Astrocyte of the spinal cord (primary cell): ENCODE measurements at regions not wholly inside any gene's neighbourhood (a gene's known extent, or its start where the extent isn't known, plus 50 kb on each side); places are given as distances from the start of the nearest gene placed in this dataset.

ENCODE experiments used
- DNase-seq: peaks from one replicate; pipeline ENCODE4 v3.0.0; 2011; ENCODE audit warnings: low read depth, low spot score
- H3K4me3 ChIP-seq: 2 replicates; pipeline ENCODE4 v1.5.1; 2011; ENCODE audit warnings: low read depth, mild to moderate bottlenecking, low read length, moderate library complexity
- in situ Hi-C: cut with HindIII; loops from 2 replicates; pipeline ENCODE4 v1.10.0; 2017; ENCODE audit warnings: low sequenced_read_pairs
- TF ChIP-seq, protein P1 (sequence below): IDR thresholded peaks from 2 replicates; pipeline ENCODE4 v1.5.1; 2012; ENCODE audit warnings: low read depth, mild to moderate bottlenecking, low read length, inconsistent platforms

DNA sequence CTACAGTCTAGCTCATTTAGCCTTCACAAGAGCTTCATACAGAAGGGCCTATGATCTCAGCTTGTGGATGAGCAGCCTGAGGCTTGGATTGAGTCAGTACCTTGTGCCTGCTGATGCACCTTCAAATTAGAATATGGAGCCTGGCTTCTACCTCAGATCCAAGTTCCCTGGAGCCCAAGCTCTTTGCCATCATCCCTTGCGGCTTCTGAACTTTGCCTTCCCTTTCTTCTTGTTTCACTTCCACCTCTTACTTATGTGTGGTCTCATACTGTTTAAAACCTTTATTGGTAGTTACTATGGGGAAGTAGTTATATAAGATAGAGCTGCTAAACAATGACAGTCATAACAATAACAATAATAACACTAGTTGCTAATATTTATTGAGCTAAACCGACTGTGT is 84.3 kb upstream of the AFF2 start:
- H3K4me3 ChIP-seq, result no peak overlapping the region
- TF ChIP-seq, protein P1, sequence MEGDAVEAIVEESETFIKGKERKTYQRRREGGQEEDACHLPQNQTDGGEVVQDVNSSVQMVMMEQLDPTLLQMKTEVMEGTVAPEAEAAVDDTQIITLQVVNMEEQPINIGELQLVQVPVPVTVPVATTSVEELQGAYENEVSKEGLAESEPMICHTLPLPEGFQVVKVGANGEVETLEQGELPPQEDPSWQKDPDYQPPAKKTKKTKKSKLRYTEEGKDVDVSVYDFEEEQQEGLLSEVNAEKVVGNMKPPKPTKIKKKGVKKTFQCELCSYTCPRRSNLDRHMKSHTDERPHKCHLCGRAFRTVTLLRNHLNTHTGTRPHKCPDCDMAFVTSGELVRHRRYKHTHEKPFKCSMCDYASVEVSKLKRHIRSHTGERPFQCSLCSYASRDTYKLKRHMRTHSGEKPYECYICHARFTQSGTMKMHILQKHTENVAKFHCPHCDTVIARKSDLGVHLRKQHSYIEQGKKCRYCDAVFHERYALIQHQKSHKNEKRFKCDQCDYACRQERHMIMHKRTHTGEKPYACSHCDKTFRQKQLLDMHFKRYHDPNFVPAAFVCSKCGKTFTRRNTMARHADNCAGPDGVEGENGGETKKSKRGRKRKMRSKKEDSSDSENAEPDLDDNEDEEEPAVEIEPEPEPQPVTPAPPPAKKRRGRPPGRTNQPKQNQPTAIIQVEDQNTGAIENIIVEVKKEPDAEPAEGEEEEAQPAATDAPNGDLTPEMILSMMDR, result no peak
- in situ Hi-C loops, result no loop called here
- no peak for DNase-seq

DNA sequence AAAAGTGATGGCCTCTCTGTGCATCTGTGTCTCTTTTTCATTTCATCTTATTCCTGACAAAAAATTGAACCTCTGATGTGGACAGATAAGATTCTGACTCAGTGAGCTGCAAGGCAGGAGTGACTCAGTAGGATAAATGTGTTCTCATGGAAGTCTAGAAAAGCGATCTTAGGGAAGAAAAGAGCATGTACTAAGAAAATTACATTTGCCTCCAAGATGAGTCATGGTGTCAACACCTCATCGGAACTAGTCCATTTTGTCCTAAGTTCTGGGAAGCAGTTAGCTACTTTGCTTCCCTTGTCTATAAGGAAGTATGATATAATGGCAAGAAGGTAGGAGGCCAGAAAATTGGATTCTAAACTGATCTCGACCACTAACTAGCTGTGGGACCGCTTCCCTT is 83.5 kb upstream of the AFF2 start:
- TF ChIP-seq, protein P1, result no peak
- H3K4me3 ChIP-seq, result no peak overlapping the region
- DNase-seq, result peak; percentile 64
- in situ Hi-C loops, result no loop called here

DNA sequence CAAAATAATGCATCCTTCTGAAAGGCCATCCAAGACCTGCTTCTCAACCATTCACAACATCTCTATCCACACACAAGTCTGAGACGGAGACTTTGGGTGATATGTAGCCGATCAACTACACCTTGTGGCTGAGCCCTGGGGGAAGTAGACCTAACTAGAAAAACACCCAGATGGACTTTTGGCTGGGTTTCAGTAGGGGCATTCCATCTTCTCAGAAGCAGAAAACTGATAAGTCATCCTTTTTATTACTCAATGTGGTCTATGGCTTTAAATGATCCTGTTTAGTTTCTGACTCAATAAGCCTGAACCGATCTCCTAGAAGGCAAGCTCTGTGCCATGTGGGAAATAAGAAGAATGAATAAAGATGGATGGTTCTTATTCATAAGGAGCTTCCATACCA is 82.5 kb upstream of the AFF2 start:
- in situ Hi-C loops, result no loop called here
- DNase-seq, result peak; percentile 52
- TF ChIP-seq, protein P1, result no peak
- no peak overlapping the region for H3K4me3 ChIP-seq

DNA sequence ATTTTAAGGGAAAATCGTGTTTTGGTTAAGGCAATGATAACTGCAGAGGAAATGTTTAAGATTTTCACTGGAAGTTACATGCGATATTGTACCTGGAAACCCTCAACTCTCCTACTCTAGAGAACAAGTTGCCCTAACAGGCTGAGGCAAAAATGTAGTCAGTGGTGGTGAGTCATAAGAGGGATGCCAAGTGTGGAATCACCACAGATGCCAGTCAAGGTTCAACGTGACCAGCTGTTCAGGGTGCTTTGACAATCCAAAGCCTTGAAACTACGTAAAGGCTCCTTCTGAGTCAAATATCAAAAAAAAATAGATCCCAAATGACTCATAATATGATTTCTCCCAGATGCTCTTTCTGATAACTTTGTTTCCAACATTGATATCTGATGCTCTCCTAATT is 77.9 kb upstream of the AFF2 start:
- no peak overlapping the region for H3K4me3 ChIP-seq
- in situ Hi-C loops, result no loop called here
- DNase-seq, result peak; percentile 30
- TF ChIP-seq, protein P1, result no peak

DNA sequence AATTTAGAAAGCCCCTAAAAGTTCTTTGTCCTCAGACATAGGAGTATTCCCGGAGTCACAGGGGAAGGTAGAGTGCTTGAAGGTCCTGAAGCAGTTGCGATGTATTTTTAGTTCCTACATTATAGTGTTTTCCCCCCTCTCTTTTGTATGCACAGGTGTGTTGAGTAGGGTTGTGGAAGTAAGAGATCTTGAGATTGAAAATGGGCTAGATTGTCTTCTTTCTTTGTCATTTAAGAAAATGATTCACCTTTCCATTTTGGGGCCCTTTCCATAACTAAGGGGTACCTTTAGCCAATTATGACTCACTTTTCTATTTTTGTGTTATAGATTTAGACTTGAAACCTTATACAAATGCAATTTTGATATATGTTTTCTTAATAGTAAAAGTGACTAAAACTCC is 75.8 kb upstream of the AFF2 start:
- in situ Hi-C loops, result no loop called here
- no peak for DNase-seq
- TF ChIP-seq, protein P1, result no peak

DNA sequence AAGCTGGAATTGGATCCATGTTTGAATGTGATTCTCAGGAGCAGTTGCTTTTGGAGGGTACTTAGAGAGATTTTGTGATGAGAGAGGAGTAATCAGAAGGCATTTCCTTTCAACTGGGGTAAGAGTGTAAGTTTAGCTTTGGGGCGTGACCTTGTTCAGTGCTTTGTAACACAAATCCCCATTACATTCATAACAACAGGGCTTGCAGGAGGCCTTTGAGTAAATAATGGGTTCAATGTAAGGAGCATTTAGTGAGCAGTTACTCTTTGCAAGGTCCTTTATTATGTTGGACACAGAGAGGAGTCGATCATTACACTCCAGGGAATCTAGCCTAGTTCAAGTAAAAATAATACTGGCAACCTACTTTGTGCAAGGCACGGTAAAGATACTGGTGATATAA is 74.0 kb upstream of the AFF2 start:
- TF ChIP-seq, protein P1, result no peak
- in situ Hi-C loops, result no loop called here
- DNase-seq, result no peak

More for the DNA sequence above, 75.8 kb upstream of the AFF2 start:
- no peak overlapping the region for H3K4me3 ChIP-seq

DNA sequence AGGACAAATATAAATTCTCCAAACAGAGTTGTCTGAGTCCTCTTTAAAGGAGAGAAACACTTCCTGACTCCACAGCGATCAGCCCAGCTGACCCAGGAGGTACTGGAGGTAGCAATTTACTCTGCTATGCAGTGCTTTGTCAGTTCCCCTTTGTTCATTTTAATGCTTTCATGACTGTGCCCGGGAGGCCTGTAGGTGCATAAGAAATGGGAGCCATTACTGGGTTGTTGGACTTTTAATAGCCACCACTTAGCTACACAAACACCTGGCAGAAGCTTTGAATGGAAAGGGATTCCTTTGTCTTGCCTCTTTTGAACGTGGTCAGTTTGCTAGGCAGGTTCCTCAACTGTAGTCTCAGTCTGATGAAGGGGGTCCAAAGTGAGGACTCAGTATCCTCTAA is 59.0 kb upstream of the AFF2 start:
- H3K4me3 ChIP-seq, result no peak overlapping the region
- in situ Hi-C loops, result no loop called here
- TF ChIP-seq, protein P1, result no peak
- no peak for DNase-seq

More for the DNA sequence above, 74.0 kb upstream of the AFF2 start:
- H3K4me3 ChIP-seq, result no peak overlapping the region
